Neural cell (in vitro differentiated cells): ENCODE measurements at regions not wholly inside any gene's neighbourhood (a gene's known extent, or its start where the extent isn't known, plus 50 kb on each side); places are given as distances from the start of the nearest gene placed in this dataset.

Source experiments
- EP300 ChIP-seq: fragments of 450-650 bp; conservative IDR thresholded peaks from 2 replicates; pipeline ENCODE4 v1.6.1; 2014; ENCODE audit warnings: antibody characterized with exemption, mild to moderate bottlenecking, moderate library complexity; ENCODE audit not compliant: poor library complexity, severe bottlenecking
- EZH2 ChIP-seq: fragments of 200-600, 300-800 bp; shearing (Covaris generic), sonication (generic); IDR thresholded peaks from 2 replicates; pipeline ENCODE4 v1.6.1; 2014; ENCODE audit warnings: antibody characterized with exemption, low read length, borderline replicate concordance, mild to moderate bottlenecking; ENCODE audit not compliant: insufficient read depth, poor library complexity, severe bottlenecking
- MXI1 ChIP-seq: fragments of 450-650 bp; conservative IDR thresholded peaks from 2 replicates; pipeline ENCODE4 v1.6.1; 2014; ENCODE audit warnings: antibody characterized with exemption, mild to moderate bottlenecking; ENCODE audit not compliant: poor library complexity, severe bottlenecking
- POLR2AphosphoS5 ChIP-seq: IDR thresholded peaks from 2 replicates; pipeline ENCODE4 v1.6.1; 2012
- RAD21 ChIP-seq: fragments of 450-650 bp; conservative IDR thresholded peaks from 2 replicates; pipeline ENCODE4 v1.6.1; 2014; ENCODE audit warnings: antibody characterized with exemption, mild to moderate bottlenecking, moderate library complexity
- TAF1 ChIP-seq: IDR thresholded peaks from 2 replicates; pipeline ENCODE4 v1.6.1; 2012; ENCODE audit warnings: low read depth
- TF ChIP-seq, protein P1 (sequence below): fragments of 450-650 bp; IDR thresholded peaks from 2 replicates; pipeline ENCODE4 v1.5.1; 2014; ENCODE audit warnings: antibody characterized with exemption, mild to moderate bottlenecking, moderate library complexity; ENCODE audit not compliant: poor library complexity, severe bottlenecking
- TF ChIP-seq, protein P2 (sequence below): IDR thresholded peaks from 2 replicates; pipeline ENCODE4 v1.6.1; 2012; ENCODE audit warnings: borderline replicate concordance

DNA sequence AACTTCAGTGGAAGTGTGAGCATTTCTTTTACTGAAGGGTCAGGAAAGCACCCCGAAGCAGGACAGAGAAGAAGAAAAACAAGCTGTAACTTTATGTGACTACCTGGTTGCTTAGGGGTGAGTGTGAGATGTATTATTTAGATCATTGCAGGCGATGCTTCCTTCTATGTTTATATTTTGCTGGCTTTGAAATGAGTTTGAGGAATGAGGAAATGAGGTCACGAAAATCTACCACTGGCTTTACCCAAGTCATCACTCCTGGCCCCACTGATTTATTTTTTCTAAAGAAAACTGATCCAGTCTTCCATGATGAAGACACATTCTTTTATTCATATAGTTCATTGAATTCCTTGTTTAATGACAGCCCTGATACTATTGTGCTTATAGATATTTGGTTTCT is 716.6 kb upstream of the FZD8 start:
- TF ChIP-seq POLR2AphosphoS5, result no peak
- TF ChIP-seq EZH2, result no peak
- TF ChIP-seq, protein P1, sequence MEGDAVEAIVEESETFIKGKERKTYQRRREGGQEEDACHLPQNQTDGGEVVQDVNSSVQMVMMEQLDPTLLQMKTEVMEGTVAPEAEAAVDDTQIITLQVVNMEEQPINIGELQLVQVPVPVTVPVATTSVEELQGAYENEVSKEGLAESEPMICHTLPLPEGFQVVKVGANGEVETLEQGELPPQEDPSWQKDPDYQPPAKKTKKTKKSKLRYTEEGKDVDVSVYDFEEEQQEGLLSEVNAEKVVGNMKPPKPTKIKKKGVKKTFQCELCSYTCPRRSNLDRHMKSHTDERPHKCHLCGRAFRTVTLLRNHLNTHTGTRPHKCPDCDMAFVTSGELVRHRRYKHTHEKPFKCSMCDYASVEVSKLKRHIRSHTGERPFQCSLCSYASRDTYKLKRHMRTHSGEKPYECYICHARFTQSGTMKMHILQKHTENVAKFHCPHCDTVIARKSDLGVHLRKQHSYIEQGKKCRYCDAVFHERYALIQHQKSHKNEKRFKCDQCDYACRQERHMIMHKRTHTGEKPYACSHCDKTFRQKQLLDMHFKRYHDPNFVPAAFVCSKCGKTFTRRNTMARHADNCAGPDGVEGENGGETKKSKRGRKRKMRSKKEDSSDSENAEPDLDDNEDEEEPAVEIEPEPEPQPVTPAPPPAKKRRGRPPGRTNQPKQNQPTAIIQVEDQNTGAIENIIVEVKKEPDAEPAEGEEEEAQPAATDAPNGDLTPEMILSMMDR, result no peak
- TF ChIP-seq, protein P2, sequence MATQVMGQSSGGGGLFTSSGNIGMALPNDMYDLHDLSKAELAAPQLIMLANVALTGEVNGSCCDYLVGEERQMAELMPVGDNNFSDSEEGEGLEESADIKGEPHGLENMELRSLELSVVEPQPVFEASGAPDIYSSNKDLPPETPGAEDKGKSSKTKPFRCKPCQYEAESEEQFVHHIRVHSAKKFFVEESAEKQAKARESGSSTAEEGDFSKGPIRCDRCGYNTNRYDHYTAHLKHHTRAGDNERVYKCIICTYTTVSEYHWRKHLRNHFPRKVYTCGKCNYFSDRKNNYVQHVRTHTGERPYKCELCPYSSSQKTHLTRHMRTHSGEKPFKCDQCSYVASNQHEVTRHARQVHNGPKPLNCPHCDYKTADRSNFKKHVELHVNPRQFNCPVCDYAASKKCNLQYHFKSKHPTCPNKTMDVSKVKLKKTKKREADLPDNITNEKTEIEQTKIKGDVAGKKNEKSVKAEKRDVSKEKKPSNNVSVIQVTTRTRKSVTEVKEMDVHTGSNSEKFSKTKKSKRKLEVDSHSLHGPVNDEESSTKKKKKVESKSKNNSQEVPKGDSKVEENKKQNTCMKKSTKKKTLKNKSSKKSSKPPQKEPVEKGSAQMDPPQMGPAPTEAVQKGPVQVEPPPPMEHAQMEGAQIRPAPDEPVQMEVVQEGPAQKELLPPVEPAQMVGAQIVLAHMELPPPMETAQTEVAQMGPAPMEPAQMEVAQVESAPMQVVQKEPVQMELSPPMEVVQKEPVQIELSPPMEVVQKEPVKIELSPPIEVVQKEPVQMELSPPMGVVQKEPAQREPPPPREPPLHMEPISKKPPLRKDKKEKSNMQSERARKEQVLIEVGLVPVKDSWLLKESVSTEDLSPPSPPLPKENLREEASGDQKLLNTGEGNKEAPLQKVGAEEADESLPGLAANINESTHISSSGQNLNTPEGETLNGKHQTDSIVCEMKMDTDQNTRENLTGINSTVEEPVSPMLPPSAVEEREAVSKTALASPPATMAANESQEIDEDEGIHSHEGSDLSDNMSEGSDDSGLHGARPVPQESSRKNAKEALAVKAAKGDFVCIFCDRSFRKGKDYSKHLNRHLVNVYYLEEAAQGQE, result no peak
- no peak for TF ChIP-seq MXI1
- TF ChIP-seq EP300, result no peak
- TF ChIP-seq TAF1, result no peak
- no peak for TF ChIP-seq RAD21
